Aorta (tissue), 5 donors: ENCODE measurements at regions not wholly inside any gene's neighbourhood (a gene's known extent, or its start where the extent isn't known, plus 50 kb on each side); places are given as distances from the start of the nearest gene placed in this dataset.

ENCODE experiments used
- ATAC-seq: fragments of 200-7000 bp; cut with Tn5 transposase; one replicate; pipeline ENCODE4 v1.9.1; 2022; ENCODE audit warnings: moderate library complexity; ENCODE audit not compliant: low FRiP score
- DNase-seq, 2 donors: peaks; one replicate each; pipeline ENCODE4 v3.0.0-alpha.2; 2020
- H3K27ac ChIP-seq, 2 donors: one replicate each; pipeline ENCODE4 v1.5.1; 2013; ENCODE audit warnings: low read length in 2 of 2, mild to moderate bottlenecking in 2 of 2, moderate library complexity in 2 of 2, control low read depth in 1 of 2, inconsistent platforms in 1 of 2, low read depth in 1 of 2
- H3K27me3 ChIP-seq, 2 donors: one replicate each; pipeline ENCODE4 v1.6.1; 2013; ENCODE audit warnings: control low read depth in 1 of 2, low read length in 1 of 2, mild to moderate bottlenecking in 1 of 2, moderate library complexity in 1 of 2; ENCODE audit not compliant: insufficient read depth in 2 of 2, control insufficient read depth in 1 of 2
- H3K36me3 ChIP-seq, 2 donors: one replicate each; pipeline ENCODE4 v1.6.1; 2013; ENCODE audit warnings: control low read depth in 1 of 2, low read length in 1 of 2, mild to moderate bottlenecking in 1 of 2; ENCODE audit not compliant: insufficient read depth in 2 of 2, control insufficient read depth in 1 of 2
- H3K4me1 ChIP-seq, 2 donors: one replicate each; pipeline ENCODE4 v1.6.1; 2013; ENCODE audit warnings: low read length in 2 of 2, control low read depth in 1 of 2, mild to moderate bottlenecking in 1 of 2, moderate library complexity in 1 of 2; ENCODE audit not compliant: insufficient read depth in 2 of 2, control insufficient read depth in 1 of 2
- H3K4me3 ChIP-seq, 2 donors: one replicate each; pipeline ENCODE4 v1.5.1; 2013; ENCODE audit warnings: low read length in 2 of 2, control low read depth in 1 of 2, mild to moderate bottlenecking in 1 of 2
- H3K9me3 ChIP-seq: one replicate; pipeline ENCODE4 v1.6.1; 2013; ENCODE audit warnings: mild to moderate bottlenecking, low read length; ENCODE audit not compliant: control insufficient read depth
- WGBS, 2 donors: extraction: QIAGEN DNeasy Blood & Tissue Kit; methylation state at CpG; one replicate each; pipeline ENCODE4 v1.1.7; 2013; 5-methylcytosine and 5-hydroxymethylcytosine counted together
- intact Hi-C, 2 donors: fragments of 100-400 bp; cut with DNase I; formaldehyde crosslinking; loops; one replicate each; pipeline versions ENCODE4 v1.14.2 to v1.15.0; 2022
- donor health status: healthy with polysubstance abuse.
- donor health status: Bipolar disorder and iron deficiency.
- donor health status: DM: no; HTN: no; CAD: no.
- donor health status: DM: no; HTN: no; CAD: no.
- donor health status: DM: yes; HTN: yes; CAD: no.

DNA sequence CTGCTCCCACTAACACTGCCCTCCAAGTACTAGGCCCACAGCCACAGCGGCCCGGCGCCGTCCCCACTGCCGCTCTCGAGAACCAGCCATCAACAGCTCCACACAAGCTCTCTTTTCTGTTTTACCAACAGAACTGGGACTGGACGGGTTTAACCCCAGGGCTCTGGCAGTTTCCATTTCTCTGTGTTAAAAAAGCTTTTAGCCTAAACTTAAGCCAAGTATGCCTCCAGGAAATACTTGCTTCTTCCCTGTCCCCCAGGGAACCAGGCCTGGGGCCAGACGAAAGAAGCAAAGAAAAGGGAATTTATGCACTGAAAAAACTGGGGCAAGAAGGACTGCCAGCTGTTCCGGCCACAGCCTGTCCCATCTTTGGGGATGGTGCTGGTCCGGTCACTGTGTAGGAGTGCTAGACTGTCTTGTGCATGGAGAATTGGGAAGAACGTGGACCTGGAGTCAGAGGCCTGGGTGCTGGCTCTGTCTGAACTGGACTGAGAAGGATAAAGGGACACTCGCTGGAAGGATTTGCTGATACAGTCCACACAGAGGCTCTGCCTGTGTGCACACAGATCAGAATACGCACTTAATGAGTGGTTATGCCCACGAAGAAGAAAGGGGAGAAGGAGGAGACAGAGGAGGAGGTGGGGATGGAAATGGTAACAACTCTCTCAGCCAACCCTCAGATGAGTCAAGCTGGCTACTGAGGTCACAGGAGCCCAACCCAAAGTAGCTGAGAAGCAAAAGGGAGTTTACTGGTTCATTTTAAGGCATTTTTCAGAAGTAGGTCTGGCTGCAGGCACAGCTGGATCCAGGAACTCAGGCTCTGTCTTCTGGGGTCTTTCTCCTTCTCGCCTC is 254.4 kb upstream of the PMEPA1 start:
- H3K9me3 ChIP-seq: no peaks in the 10 kb centered on the region
- 10 to 14% methylated on average over 15 of the region's 15 CpGs for WGBS, 2 donors
- no peaks in the 10 kb centered on the region for H3K4me1 ChIP-seq
- intact Hi-C loops: loop anchor here (5.0 to 10.0 kb wide), 2 partner anchors 217 to 299 kb away; no protein-coding TSS in a partner anchor
- DNase-seq (peak; percentile 64 to 72), ATAC-seq (peak; percentile 61)
- H3K4me3 ChIP-seq: no peak overlapping the region
- H3K27me3 ChIP-seq: no peaks in the 10 kb centered on the region
- peak overlapping the region in 1 of 2 donors; percentile 76 for H3K27ac ChIP-seq
- no peaks in the 10 kb centered on the region for H3K36me3 ChIP-seq

DNA sequence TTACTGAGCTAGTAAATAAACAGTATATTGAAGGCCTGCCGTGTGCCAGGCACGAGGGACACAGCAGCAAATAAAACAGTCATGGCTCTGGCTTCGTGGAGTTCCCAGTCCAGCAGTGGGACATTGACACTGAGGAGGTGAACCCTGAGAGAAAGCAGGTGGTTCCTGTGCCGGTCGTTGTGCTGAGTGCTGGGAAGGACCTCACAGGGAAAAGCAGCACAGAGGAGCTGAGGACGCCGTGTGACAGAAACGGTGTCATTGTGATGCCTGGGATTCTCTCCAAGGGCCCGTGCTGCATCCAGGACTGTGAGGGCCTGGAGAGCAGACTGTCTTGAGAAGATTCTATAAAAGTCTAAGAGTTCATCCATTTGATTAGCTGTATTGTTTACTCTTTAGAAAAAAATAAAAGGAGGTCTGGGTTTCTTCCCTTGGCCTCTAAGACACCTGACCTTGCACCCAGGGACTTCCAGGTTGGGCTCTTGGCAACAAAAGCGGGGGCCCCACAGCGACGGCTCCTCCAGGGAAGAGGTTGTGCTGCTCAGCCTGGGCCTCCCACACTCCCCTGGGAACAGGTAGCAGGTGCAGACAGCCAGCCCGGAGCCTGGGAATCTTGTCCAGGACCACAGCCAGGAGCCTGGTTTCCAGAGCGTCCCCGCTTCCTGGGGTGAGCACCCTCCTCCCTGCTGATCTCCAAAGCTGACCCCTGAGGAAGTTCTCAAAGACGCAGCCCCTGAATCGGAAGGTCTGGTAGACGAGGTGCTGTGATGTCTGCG is 251.2 kb upstream of the PMEPA1 start:
- Histone ChIP-seq H3K4me3 (no peak overlapping the region), H3K4me1 (no peaks in the 10 kb centered on the region), H3K27ac (no peak overlapping the region), H3K36me3 (no peaks in the 10 kb centered on the region), H3K9me3 (no peaks in the 10 kb centered on the region), H3K27me3 (no peaks in the 10 kb centered on the region)
- WGBS, 2 donors: 79 to 81% methylated on average over 19 of the region's 19 CpGs
- intact Hi-C loops: loop anchor here (5.0 to 10.0 kb wide), 2 partner anchors 214 to 296 kb away; no protein-coding TSS in a partner anchor
- ATAC-seq (no peak), DNase-seq (peak in 1 of 2 donors; percentile 68)

DNA sequence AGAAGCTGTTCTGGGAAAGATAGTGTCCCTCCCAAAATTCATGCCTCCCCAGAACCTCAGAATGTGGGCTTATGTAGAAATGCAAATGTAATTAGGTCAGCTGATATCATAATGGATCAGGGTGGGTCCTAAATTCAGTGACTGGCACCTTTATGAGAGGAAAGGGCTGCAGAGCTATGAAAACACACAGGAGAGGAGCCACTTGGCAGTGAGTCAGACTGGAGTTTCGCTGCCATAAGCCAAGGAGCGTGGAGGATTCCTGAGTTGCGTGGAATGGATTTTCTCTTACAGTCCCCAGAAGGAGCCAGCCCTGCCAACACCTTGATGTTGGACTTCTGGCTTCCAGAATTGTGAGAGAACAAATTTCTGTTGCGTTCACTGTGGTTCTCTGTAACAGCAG is 249.8 kb upstream of the PMEPA1 start:
- no peak overlapping the region for H3K27ac ChIP-seq
- 22 to 27% methylated on average over 4 of the region's 4 CpGs for WGBS, 2 donors

DNA sequence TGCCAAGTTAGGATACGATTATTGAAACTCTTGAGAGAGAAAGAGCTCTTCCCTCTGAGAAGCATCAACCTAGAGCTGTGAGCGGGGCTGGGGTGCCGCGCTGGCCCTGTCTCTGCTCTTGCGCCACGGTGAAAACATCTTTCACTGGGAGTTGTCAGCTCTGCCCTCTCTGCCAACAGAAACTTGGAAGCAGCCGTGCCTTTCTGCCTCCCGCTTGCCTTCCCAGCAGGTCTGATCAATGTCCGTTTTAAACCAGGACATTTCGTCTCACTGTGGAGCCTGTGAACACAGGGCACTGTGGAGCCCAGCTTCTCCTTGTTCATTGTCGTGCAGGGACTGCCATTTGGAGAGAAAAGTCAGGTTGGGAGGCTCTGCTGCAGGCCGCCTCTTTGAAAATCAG is 249.2 kb upstream of the PMEPA1 start:
- no peaks in the 10 kb centered on the region for H3K4me1 ChIP-seq
- no peaks in the 10 kb centered on the region for H3K27me3 ChIP-seq
- intact Hi-C loops: no loop called here
- DNase-seq (peak in 1 of 2 donors; percentile 76), ATAC-seq (no peak)
- H3K4me3 ChIP-seq: no peak overlapping the region
- H3K9me3 ChIP-seq: no peaks in the 10 kb centered on the region
- no peak overlapping the region for H3K27ac ChIP-seq
- 8 to 12% methylated on average over 12 of the region's 12 CpGs for WGBS, 2 donors
- H3K36me3 ChIP-seq: no peaks in the 10 kb centered on the region

More for the DNA sequence above, 249.8 kb upstream of the PMEPA1 start:
- no peak overlapping the region for H3K4me3 ChIP-seq
- ATAC-seq: no peak
- intact Hi-C loops: no loop called here
- H3K4me1 ChIP-seq: no peaks in the 10 kb centered on the region
- DNase-seq: peak in 1 of 2 donors; percentile 59
- no peaks in the 10 kb centered on the region for H3K36me3 ChIP-seq
- H3K9me3 ChIP-seq: no peaks in the 10 kb centered on the region
- H3K27me3 ChIP-seq: no peaks in the 10 kb centered on the region

DNA sequence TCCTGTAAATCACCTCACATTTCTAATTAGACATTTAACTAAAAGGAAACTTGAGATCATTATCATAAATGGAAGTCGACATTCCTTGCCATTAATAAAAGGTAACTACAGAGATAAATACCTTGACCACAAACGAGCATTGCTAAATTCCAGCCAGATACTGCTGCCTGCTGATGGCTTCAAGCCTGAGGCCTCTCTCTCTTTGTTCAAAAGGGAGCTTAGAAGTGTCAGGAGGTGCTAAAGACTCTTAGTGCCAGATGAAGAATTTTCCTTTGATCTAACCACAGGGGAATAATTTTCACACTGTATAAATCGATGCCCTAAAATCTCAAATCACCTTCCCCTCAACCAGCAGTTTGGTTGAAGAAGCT is 248.2 kb upstream of the PMEPA1 start:
- H3K27me3 ChIP-seq: no peaks in the 10 kb centered on the region
- intact Hi-C loops: no loop called here
- ATAC-seq: no peak

DNA sequence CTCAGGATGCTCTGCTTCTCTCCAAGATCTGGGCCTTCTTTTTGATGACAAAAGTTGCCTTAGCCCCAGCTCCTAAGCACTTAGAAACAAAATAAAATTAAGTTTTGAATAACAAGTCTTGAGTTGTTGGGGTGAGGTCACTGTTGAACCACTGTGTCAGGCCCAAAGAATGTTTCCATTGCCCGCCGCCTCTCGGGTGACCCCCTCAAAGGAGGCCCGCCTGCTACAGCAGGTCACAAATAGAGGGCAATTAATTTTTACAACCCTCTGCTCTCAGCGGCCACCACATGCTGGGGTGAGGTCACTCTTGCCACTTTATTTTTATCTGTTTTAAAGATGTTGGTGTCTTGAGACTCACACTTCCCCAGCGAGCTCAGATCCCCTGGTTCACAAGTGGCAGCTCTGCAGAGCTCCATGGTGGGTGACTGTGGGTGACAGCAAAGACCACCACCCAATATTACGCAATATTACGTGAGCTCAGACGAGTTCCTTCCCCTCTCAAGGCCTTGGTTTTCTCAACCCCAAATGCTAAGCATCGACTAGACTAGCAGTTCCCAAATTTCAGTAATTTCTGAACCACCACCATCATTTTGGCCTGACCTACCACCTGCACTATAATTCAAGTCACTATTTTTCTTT is 247.7 kb upstream of the PMEPA1 start:
- Histone ChIP-seq H3K36me3 (no peaks in the 10 kb centered on the region), H3K4me3 (no peak overlapping the region), H3K27me3 (no peaks in the 10 kb centered on the region), H3K9me3 (no peaks in the 10 kb centered on the region), H3K4me1 (no peaks in the 10 kb centered on the region), H3K27ac (no peak overlapping the region)
- DNase-seq (no peak), ATAC-seq (no peak)
- intact Hi-C loops: no loop called here
- 61 to 62% methylated on average over 10 of the region's 10 CpGs for WGBS, 2 donors

More for the DNA sequence above, 248.2 kb upstream of the PMEPA1 start:
- Histone ChIP-seq H3K27ac (no peak overlapping the region), H3K36me3 (no peaks in the 10 kb centered on the region), H3K9me3 (no peaks in the 10 kb centered on the region), H3K4me1 (no peaks in the 10 kb centered on the region), H3K4me3 (no peak overlapping the region)
- no peak for DNase-seq
- 88 to 90% methylated on average over 3 of the region's 3 CpGs for WGBS, 2 donors

DNA sequence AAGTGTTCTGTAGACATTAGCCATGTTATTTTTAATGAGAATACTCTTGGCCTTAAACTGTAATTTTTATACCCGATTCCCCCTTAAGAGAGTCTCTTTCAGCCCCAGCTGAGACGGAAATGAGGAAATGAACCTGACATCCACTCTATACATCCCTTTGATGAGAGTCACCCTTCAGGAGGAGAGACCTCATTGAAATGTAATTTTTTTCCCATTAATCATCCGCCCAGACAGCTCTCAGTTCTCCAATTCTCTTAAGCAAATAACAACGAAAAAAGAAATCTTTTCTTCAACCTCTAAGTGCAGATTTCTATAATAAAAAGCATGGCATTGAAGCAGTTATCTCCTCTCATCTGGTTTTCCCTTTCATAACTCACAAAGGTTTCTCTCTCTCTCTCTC is 243.8 kb upstream of the PMEPA1 start:
- Histone ChIP-seq H3K4me1 (no peaks in the 10 kb centered on the region), H3K4me3 (no peak overlapping the region), H3K27me3 (no peaks in the 10 kb centered on the region), H3K27ac (no peak overlapping the region), H3K9me3 (no peaks in the 10 kb centered on the region), H3K36me3 (no peaks in the 10 kb centered on the region)
- DNase-seq (no peak), ATAC-seq (no peak)
- 67 to 70% methylated on average over 4 of the region's 4 CpGs for WGBS, 2 donors
- intact Hi-C loops: no loop called here

DNA sequence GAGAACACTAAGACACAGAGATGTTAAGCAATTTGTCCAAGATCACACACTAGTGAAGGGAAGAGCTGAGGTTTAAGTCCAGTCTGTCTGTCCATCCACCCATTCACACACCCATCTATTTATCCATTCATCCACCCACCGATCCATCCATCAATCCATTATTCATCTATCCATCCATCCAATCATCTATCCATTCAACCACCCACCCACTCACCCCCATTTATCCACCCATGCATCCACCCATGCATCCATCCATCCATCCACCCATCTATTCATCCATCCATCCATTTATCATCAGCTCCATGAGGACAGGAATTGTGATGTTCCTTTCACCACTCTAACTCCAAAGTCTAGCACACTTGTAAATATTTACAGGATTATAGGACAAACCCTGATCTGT is 242.3 kb upstream of the PMEPA1 start:
- intact Hi-C loops: no loop called here

More for the DNA sequence above, 242.3 kb upstream of the PMEPA1 start:
- Histone ChIP-seq H3K4me3 (no peak overlapping the region), H3K27me3 (no peaks in the 10 kb centered on the region), H3K4me1 (no peaks in the 10 kb centered on the region), H3K9me3 (no peaks in the 10 kb centered on the region), H3K36me3 (no peaks in the 10 kb centered on the region), H3K27ac (no peak overlapping the region)
- ATAC-seq (no peak), DNase-seq (no peak)
- 100% methylated on average over 1 of the region's 1 CpG for WGBS, 2 donors
